ENCODE measurements at regions not wholly inside any gene's neighbourhood (a gene's known extent, or its start where the extent isn't known, plus 50 kb on each side); places are given as distances from the start of the nearest gene placed in this dataset.

GRCh38 chr10:4316161-4316810, 509.7 kb upstream of the AKR1E2 start:
- TF ChIP-seq CTCF (IDR thresholded peaks at IDR 0.05) (no peak), EZH2 (IDR thresholded peaks at IDR 0.05; ENCODE audit: borderline replicate concordance, insufficient read depth, low read depth, low read length, poor library complexity, severe bottlenecking) (no peak)
- no peak overlapping the region for H3K9ac ChIP-seq (ENCODE audit: low read length)

GRCh38 chr10:4315551-4315950, 510.5 kb upstream of the AKR1E2 start:
- Histone ChIP-seq H3K4me3 (ENCODE audit: control extremely low read depth in 1 of 5, extremely low read depth in 1 of 5, insufficient read depth in 1 of 5, low read depth in 2 of 5, low read length in 4 of 5) (no peak overlapping the region), H3K27me3 (replicated peaks in 1 of 4; ENCODE audit: control extremely low read depth in 1 of 4, control insufficient read depth in 3 of 4, insufficient read depth in 4 of 4, low read length in 3 of 4) (no peaks in the 10 kb centered on the region), H3K36me3 (replicated peaks in 1 of 2; ENCODE audit: control extremely low read depth in 1 of 2, control insufficient read depth in 1 of 2, extremely low read depth in 1 of 2, insufficient read depth in 2 of 2, low read length in 1 of 2) (no peaks in the 10 kb centered on the region), H3K9ac (ENCODE audit: low read length) (no peak overlapping the region), H4K20me1 (ENCODE audit: control insufficient read depth, insufficient read depth, low read length, poor library complexity, severe bottlenecking) (no peaks in the 10 kb centered on the region), H3K27ac (ENCODE audit: low read length in 2 of 2) (no peak overlapping the region), H2AFZ (ENCODE audit: insufficient read depth, low read depth, low read length, poor library complexity, severe bottlenecking) (no peak overlapping the region), H3K4me1 (ENCODE audit: control insufficient read depth in 2 of 2, insufficient read depth in 2 of 2, low read length in 2 of 2) (no peaks in the 10 kb centered on the region), H3K79me2 (ENCODE audit: control insufficient read depth, insufficient read depth, low read length) (no peaks in the 10 kb centered on the region), H3K4me2 (replicated peaks; ENCODE audit: low read depth, low read length, poor library complexity, severe bottlenecking) (no peak overlapping the region), H3K9me3 (ENCODE audit: control extremely low read depth in 1 of 3, control insufficient read depth in 2 of 3, insufficient read depth in 1 of 3, low read length in 2 of 3) (no peaks in the 10 kb centered on the region)
- Mint-ChIP-seq H3K4me1 (no peaks in the 10 kb centered on the region), H3K4me3 (no peak overlapping the region), H3K27me3 (peaks cover 8% of the 10 kb centered on the region), H3K9me3 (ENCODE audit: insufficient read depth) (no peaks in the 10 kb centered on the region), H3K27ac (no peak overlapping the region)
- ATAC-seq (ENCODE audit: low read depth) (no peak), DNase-seq (no peak)
- 100% methylated on average over 2 of the region's 4 CpGs for WGBS (ENCODE audit: insufficient coverage)
- intact Hi-C loops (cut with micrococcal nuclease): no loop called here
- TF ChIP-seq EZH2 (IDR thresholded peaks at IDR 0.05; ENCODE audit: borderline replicate concordance, insufficient read depth, low read depth, low read length, poor library complexity, severe bottlenecking) (no peak), CTCF (IDR thresholded peaks at IDR 0.05) (no peak)
- POLR2A ChIA-PET: no interaction called here
- CTCF ChIA-PET: no interaction called here

More at GRCh38 chr10:4316161-4316810, 509.7 kb upstream of the AKR1E2 start:
- H3K4me2 ChIP-seq (replicated peaks; ENCODE audit: low read depth, low read length, poor library complexity, severe bottlenecking): no peak overlapping the region
- intact Hi-C loops (cut with micrococcal nuclease): no loop called here
- H2AFZ ChIP-seq (ENCODE audit: insufficient read depth, low read depth, low read length, poor library complexity, severe bottlenecking): no peak overlapping the region
- H3K27ac Mint-ChIP-seq: no peak overlapping the region
- H3K27me3 Mint-ChIP-seq: peaks cover 5% of the 10 kb centered on the region
- no peak overlapping the region for H3K4me3 ChIP-seq (ENCODE audit: control extremely low read depth in 1 of 5, extremely low read depth in 1 of 5, insufficient read depth in 1 of 5, low read depth in 2 of 5, low read length in 4 of 5)
- DNase-seq (no peak), ATAC-seq (ENCODE audit: low read depth) (no peak)
- no peaks in the 10 kb centered on the region for H3K9me3 Mint-ChIP-seq (ENCODE audit: insufficient read depth)
- no peaks in the 10 kb centered on the region for H3K4me1 Mint-ChIP-seq
- WGBS (ENCODE audit: insufficient coverage): 98% methylated on average over 12 of the region's 13 CpGs
- H3K79me2 ChIP-seq (ENCODE audit: control insufficient read depth, insufficient read depth, low read length): no peaks in the 10 kb centered on the region
- no peaks in the 10 kb centered on the region for H3K27me3 ChIP-seq (replicated peaks in 1 of 4; ENCODE audit: control extremely low read depth in 1 of 4, control insufficient read depth in 3 of 4, insufficient read depth in 4 of 4, low read length in 3 of 4)
- no peak overlapping the region for H3K27ac ChIP-seq (ENCODE audit: low read length in 2 of 2)
- no peaks in the 10 kb centered on the region for H4K20me1 ChIP-seq (ENCODE audit: control insufficient read depth, insufficient read depth, low read length, poor library complexity, severe bottlenecking)
- H3K4me3 Mint-ChIP-seq: no peak overlapping the region
- H3K36me3 ChIP-seq (replicated peaks in 1 of 2; ENCODE audit: control extremely low read depth in 1 of 2, control insufficient read depth in 1 of 2, extremely low read depth in 1 of 2, insufficient read depth in 2 of 2, low read length in 1 of 2): no peaks in the 10 kb centered on the region
- H3K9me3 ChIP-seq (ENCODE audit: control extremely low read depth in 1 of 3, control insufficient read depth in 2 of 3, insufficient read depth in 1 of 3, low read length in 2 of 3): no peaks in the 10 kb centered on the region
- POLR2A ChIA-PET: no interaction called here
- CTCF ChIA-PET: no interaction called here
- no peaks in the 10 kb centered on the region for H3K4me1 ChIP-seq (ENCODE audit: control insufficient read depth in 2 of 2, insufficient read depth in 2 of 2, low read length in 2 of 2)

All from B cell (primary cell).